Vagina (tissue), 2 donors: ENCODE measurements at regions not wholly inside any gene's neighbourhood (a gene's known extent, or its start where the extent isn't known, plus 50 kb on each side); places are given as distances from the start of the nearest gene placed in this dataset.

Experiments used
- POLR2A ChIP-seq, 2 donors: fragments of 450-650 bp; IDR thresholded peaks; one replicate each; pipeline ENCODE4 v1.6.1; 2017; ENCODE audit warnings: antibody characterized with exemption in 2 of 2, mild to moderate bottlenecking in 2 of 2, moderate library complexity in 2 of 2
- TF ChIP-seq, protein P1 (sequence below), 3 experiments: fragments of 450-650 bp in 2 of 3; fragments of 200-600 bp in 1 of 3; sonication (generic) in 1 of 3; IDR thresholded peaks; one replicate each; pipeline ENCODE4 v1.5.1; 2017 to 2019; ENCODE audit warnings: antibody characterized with exemption in 3 of 3, mild to moderate bottlenecking in 2 of 3, moderate library complexity in 2 of 3

DNA sequence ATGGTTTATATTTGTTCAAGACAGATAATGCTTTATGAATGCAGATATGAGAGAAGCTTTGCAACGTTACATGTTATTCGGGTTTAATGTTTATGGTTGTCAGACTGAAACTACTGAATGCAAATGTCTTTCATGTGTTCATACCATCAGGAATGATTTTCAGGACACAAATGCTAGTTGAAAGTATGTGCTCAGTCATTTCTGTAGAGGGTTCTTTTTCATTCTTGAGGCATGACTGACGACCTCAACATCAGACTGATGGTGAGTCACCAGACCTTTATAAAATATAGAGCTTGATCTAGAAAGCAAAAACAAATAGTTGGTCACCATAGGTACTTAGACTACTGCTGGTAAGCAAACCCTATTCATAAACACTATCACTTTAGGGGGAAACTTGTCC lies 287.3 kb upstream of the NUDT12 start:
- no peak for TF ChIP-seq POLR2A (IDR thresholded peaks at IDR 0.05)
- TF ChIP-seq, protein P1, sequence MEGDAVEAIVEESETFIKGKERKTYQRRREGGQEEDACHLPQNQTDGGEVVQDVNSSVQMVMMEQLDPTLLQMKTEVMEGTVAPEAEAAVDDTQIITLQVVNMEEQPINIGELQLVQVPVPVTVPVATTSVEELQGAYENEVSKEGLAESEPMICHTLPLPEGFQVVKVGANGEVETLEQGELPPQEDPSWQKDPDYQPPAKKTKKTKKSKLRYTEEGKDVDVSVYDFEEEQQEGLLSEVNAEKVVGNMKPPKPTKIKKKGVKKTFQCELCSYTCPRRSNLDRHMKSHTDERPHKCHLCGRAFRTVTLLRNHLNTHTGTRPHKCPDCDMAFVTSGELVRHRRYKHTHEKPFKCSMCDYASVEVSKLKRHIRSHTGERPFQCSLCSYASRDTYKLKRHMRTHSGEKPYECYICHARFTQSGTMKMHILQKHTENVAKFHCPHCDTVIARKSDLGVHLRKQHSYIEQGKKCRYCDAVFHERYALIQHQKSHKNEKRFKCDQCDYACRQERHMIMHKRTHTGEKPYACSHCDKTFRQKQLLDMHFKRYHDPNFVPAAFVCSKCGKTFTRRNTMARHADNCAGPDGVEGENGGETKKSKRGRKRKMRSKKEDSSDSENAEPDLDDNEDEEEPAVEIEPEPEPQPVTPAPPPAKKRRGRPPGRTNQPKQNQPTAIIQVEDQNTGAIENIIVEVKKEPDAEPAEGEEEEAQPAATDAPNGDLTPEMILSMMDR (IDR thresholded peaks at IDR 0.05): no peak
